H1 (cell line): ENCODE measurements at regions not wholly inside any gene's neighbourhood (a gene's known extent, or its start where the extent isn't known, plus 50 kb on each side); places are given as distances from the start of the nearest gene placed in this dataset.

Source experiments
- CTCF ChIA-PET: fragments of 300-600 bp; sonication (Branson Sonifier 250); formaldehyde crosslinking; loops from one replicate; lab custom pipeline; 2021; ENCODE audit not compliant: partially characterized antibody; lab: Charles Lee
- POLR2A ChIA-PET: fragments of 300-600 bp; sonication (Branson Sonifier 250); formaldehyde crosslinking; loops from one replicate; lab custom pipeline; 2021; ENCODE audit warnings: inconsistent platforms; ENCODE audit not compliant: partially characterized antibody; lab: Charles Lee
- DNase-seq, 2 experiments: peaks; one replicate each; pipeline versions ENCODE4 v3.0.0 to v3.0.0-alpha.2; 2010 to 2022; ENCODE audit warnings: low spot score in 2 of 2, low read depth in 1 of 2, mixed read lengths in 1 of 2
- FAIRE-seq: peaks from 2 replicates; lab custom pipeline; 2011; peaks lifted over from hg19 to GRCh38; lab: Jason Lieb, UNC
- H2AFZ ChIP-seq: 2 replicates; pipeline ENCODE4 v1.8.1; 2012; ENCODE audit warnings: low read length, inconsistent platforms
- H2AK5ac ChIP-seq: 2 replicates; pipeline ENCODE4 v1.6.1; 2013; ENCODE audit warnings: low read depth, low read length
- H2BK120ac ChIP-seq: replicated peaks from 2 replicates; pipeline ENCODE3; 2013; ENCODE audit warnings: low read depth, low read length, inconsistent platforms
- H2BK12ac ChIP-seq: 2 replicates; pipeline ENCODE4 v1.6.1; 2013; ENCODE audit warnings: low read depth, low read length
- H2BK15ac ChIP-seq: 2 replicates; pipeline ENCODE4 v1.6.1; 2013; ENCODE audit warnings: low read length
- H2BK20ac ChIP-seq: 2 replicates; pipeline ENCODE4 v1.6.1; 2013; ENCODE audit warnings: low read length
- H2BK5ac ChIP-seq: 2 replicates; pipeline ENCODE4 v1.6.1; 2013; ENCODE audit warnings: low read depth, low read length
- H3K14ac ChIP-seq: 2 replicates; pipeline ENCODE4 v1.6.1; 2013; ENCODE audit warnings: inconsistent platforms; ENCODE audit not compliant: insufficient read length
- H3K18ac ChIP-seq: 2 replicates; pipeline ENCODE4 v1.6.1; 2013; ENCODE audit warnings: low read length; ENCODE audit errors: extremely low read depth
- H3K23ac ChIP-seq: 2 replicates; pipeline ENCODE4 v1.6.1; 2013; ENCODE audit warnings: inconsistent platforms; ENCODE audit not compliant: insufficient read length
- H3K23me2 ChIP-seq: 2 replicates; pipeline ENCODE4 v1.6.1; 2013; ENCODE audit warnings: low read depth, low read length
- H3K27ac ChIP-seq: 2 replicates; pipeline ENCODE4 v1.6.1; 2011; ENCODE audit warnings: low read depth, low read length, inconsistent platforms
- H3K27me3 ChIP-seq, 4 experiments: replicated peaks in 1 of 4; 1 replicate in 1 of 4; 2 replicates in 3 of 4; pipeline versions ENCODE4 v1.6.1 to v1.8.1; 2011 to 2013; ENCODE audit warnings: low read length in 3 of 4, mild to moderate bottlenecking in 3 of 4, inconsistent platforms in 2 of 4, mixed read lengths in 2 of 4, moderate library complexity in 1 of 4; ENCODE audit not compliant: control insufficient read depth in 3 of 4, insufficient read depth in 3 of 4; ENCODE audit errors: extremely low read depth in 1 of 4
- H3K36me3 ChIP-seq, 4 experiments: 2 replicates each; pipeline versions ENCODE4 v1.6.1 to v1.8.1; 2011 to 2013; ENCODE audit warnings: mild to moderate bottlenecking in 4 of 4, low read length in 3 of 4, moderate library complexity in 2 of 4, control low read depth in 1 of 4, inconsistent platforms in 1 of 4; ENCODE audit not compliant: insufficient read depth in 4 of 4, control insufficient read depth in 2 of 4
- H3K4ac ChIP-seq: replicated peaks from 2 replicates; pipeline ENCODE3; 2013; ENCODE audit warnings: low read length, low read depth, mixed read lengths, inconsistent platforms; ENCODE audit not compliant: insufficient read length
- H3K4me1 ChIP-seq, 4 experiments: replicated peaks in 1 of 4; 1 replicate in 1 of 4; 2 replicates in 3 of 4; pipeline versions ENCODE4 v1.6.1 to v1.8.1; 2011 to 2013; ENCODE audit warnings: low read length in 3 of 4, inconsistent platforms in 2 of 4, mixed read lengths in 1 of 4; ENCODE audit not compliant: insufficient read depth in 4 of 4, control insufficient read depth in 3 of 4
- H3K4me2 ChIP-seq, 2 experiments: 2 replicates each; pipeline versions ENCODE4 v1.6.1 to v1.8.1; 2011 to 2013; ENCODE audit warnings: low read depth in 2 of 2, low read length in 2 of 2, control low read depth in 1 of 2, inconsistent platforms in 1 of 2, mild to moderate bottlenecking in 1 of 2; ENCODE audit not compliant: insufficient read depth in 1 of 2
- H3K4me3 ChIP-seq, 4 experiments: fragments of 200-600, 300-600 bp in 1 of 4; sonication (generic), shearing (Covaris generic), sonication (Bioruptor Twin) in 1 of 4; 2 replicates each; pipeline versions ENCODE4 v1.5.1 to v1.8.1; 2011 to 2016; ENCODE audit warnings: low read length in 4 of 4, low read depth in 3 of 4, control low read depth in 2 of 4, inconsistent platforms in 2 of 4, mild to moderate bottlenecking in 2 of 4, mixed read lengths in 1 of 4, moderate library complexity in 1 of 4; ENCODE audit not compliant: insufficient read depth in 2 of 4; ENCODE audit errors: extremely low read depth in 1 of 4
- H3K56ac ChIP-seq: replicated peaks from 2 replicates; pipeline ENCODE3; 2013; ENCODE audit warnings: low read depth, mild to moderate bottlenecking, mixed read lengths, low read length, inconsistent platforms; ENCODE audit not compliant: insufficient read length
- H3K79me1 ChIP-seq: 2 replicates; pipeline ENCODE4 v1.6.1; 2013; ENCODE audit warnings: low read depth, low read length, control low read depth
- H3K79me2 ChIP-seq, 2 experiments: 2 replicates each; pipeline versions ENCODE4 v1.6.1 to v1.8.1; 2012 to 2013; ENCODE audit warnings: low read length in 2 of 2, mild to moderate bottlenecking in 2 of 2, inconsistent platforms in 1 of 2; ENCODE audit not compliant: insufficient read depth in 2 of 2, control insufficient read depth in 1 of 2
- H3K9ac ChIP-seq, 4 experiments: replicated peaks in 1 of 4; 1 replicate in 1 of 4; 2 replicates in 3 of 4; pipeline versions ENCODE4 v1.6.1 to v1.8.1; 2011 to 2013; ENCODE audit warnings: low read depth in 3 of 4, low read length in 3 of 4, control low read depth in 2 of 4, mild to moderate bottlenecking in 2 of 4, moderate library complexity in 2 of 4, inconsistent platforms in 1 of 4; ENCODE audit errors: extremely low read depth in 1 of 4
- H3K9me3 ChIP-seq, 2 experiments: 2 replicates each; pipeline versions ENCODE4 v1.6.1 to v1.8.1; 2012 to 2013; ENCODE audit warnings: mild to moderate bottlenecking in 2 of 2, moderate library complexity in 2 of 2, control low read depth in 1 of 2, inconsistent platforms in 1 of 2, low read depth in 1 of 2, low read length in 1 of 2, mixed read lengths in 1 of 2; ENCODE audit not compliant: insufficient read depth in 2 of 2
- H4K20me1 ChIP-seq, 2 experiments: replicated peaks in 1 of 2; 2 replicates each; pipeline versions ENCODE3 to v1.8.1; 2011 to 2013; ENCODE audit warnings: inconsistent platforms in 2 of 2, low read length in 2 of 2, mild to moderate bottlenecking in 1 of 2; ENCODE audit not compliant: insufficient read depth in 2 of 2, control insufficient read depth in 1 of 2
- H4K5ac ChIP-seq: 2 replicates; pipeline ENCODE4 v1.6.1; 2013; ENCODE audit warnings: low read length, low read depth, mixed read lengths, inconsistent platforms; ENCODE audit not compliant: insufficient read length
- H4K8ac ChIP-seq: 2 replicates; pipeline ENCODE4 v1.8.0; 2013; ENCODE audit warnings: mild to moderate bottlenecking, moderate library complexity, low read length, inconsistent platforms; ENCODE audit not compliant: insufficient read depth; ENCODE audit errors: extremely low read depth
- H4K91ac ChIP-seq: replicated peaks from 2 replicates; pipeline ENCODE3; 2013; ENCODE audit warnings: low read length, mixed read lengths, inconsistent platforms; ENCODE audit not compliant: insufficient read length
- BACH1 ChIP-seq: IDR thresholded peaks from 2 replicates; pipeline ENCODE4 v1.6.1; 2012; ENCODE audit warnings: low read length, improper control_type of control experiment
- CBX5 ChIP-seq: fragments of 300-800, 300-1000 bp; sonication (generic); IDR thresholded peaks from 2 replicates; pipeline ENCODE4 v1.7.1; 2016; ENCODE audit warnings: antibody characterized with exemption, low read length, low read depth
- CBX8 ChIP-seq: fragments of 300-800, 300-1000 bp; sonication (generic); IDR thresholded peaks from 2 replicates; pipeline ENCODE4 v1.7.1; 2016; ENCODE audit warnings: low read depth, low read length, borderline replicate concordance
- HDAC6 ChIP-seq: IDR thresholded peaks from one replicate; pipeline ENCODE4 v1.7.1; 2012; ENCODE audit warnings: low read depth, mild to moderate bottlenecking, inconsistent platforms, low read length, moderate library complexity
- JUN ChIP-seq: IDR thresholded peaks from 2 replicates; pipeline ENCODE4 v1.6.1; 2011; ENCODE audit warnings: low read depth, mild to moderate bottlenecking, improper control_type of control experiment, low read length
- JUND ChIP-seq: IDR thresholded peaks from 2 replicates; pipeline ENCODE4 v1.6.1; 2011; ENCODE audit warnings: mild to moderate bottlenecking, improper control_type of control experiment, low read length
- NANOG ChIP-seq: IDR thresholded peaks from 2 replicates; pipeline ENCODE4 v1.6.1; 2011; ENCODE audit warnings: low read length, low read depth, mild to moderate bottlenecking, inconsistent platforms; ENCODE audit not compliant: insufficient read depth, poor library complexity, severe bottlenecking
- RNF2 ChIP-seq: fragments of 200-900, 300-1000 bp; sonication (generic); IDR thresholded peaks from 2 replicates; pipeline ENCODE4 v1.7.1; 2016; ENCODE audit warnings: borderline replicate concordance, low read depth, mild to moderate bottlenecking, antibody characterized with exemption, low read length; ENCODE audit not compliant: poor library complexity, severe bottlenecking; ENCODE audit errors: missing control alignments
- SP1 ChIP-seq: IDR thresholded peaks from 2 replicates; pipeline ENCODE4 v1.6.1; 2011; ENCODE audit warnings: low read depth, low read length
- SP4 ChIP-seq: IDR thresholded peaks from 2 replicates; pipeline ENCODE4 v1.6.1; 2012; ENCODE audit warnings: low read length, inconsistent platforms
- SUZ12 ChIP-seq: fragments of 200-600 bp; sonication (generic); IDR thresholded peaks from 2 replicates; pipeline ENCODE4 v1.6.1; 2012; ENCODE audit warnings: mild to moderate bottlenecking, inconsistent platforms, low read length, moderate library complexity, mixed read lengths
- WGBS, 2 experiments: shearing (Covaris generic) in 1 of 2; methylation state at CpG; one replicate each; pipeline versions ENCODE4 v1.1.6 to v1.1.7; 2013 to 2015; ENCODE audit warnings: low lambda C conversion rate in 2 of 2, mixed read lengths in 2 of 2, inconsistent platforms in 1 of 2, low coverage in 1 of 2, missing lambda C conversion rate in 1 of 2; ENCODE audit not compliant: insufficient replicate concordance in 2 of 2, insufficient coverage in 1 of 2, insufficient read length in 1 of 2; ENCODE audit errors: extremely low coverage in 1 of 2, missing lambda C conversion rate in 1 of 2; 5-methylcytosine and 5-hydroxymethylcytosine counted together
- TF ChIP-seq, protein P1 (sequence below): IDR thresholded peaks from 2 replicates; pipeline ENCODE4 v1.6.1; 2012; ENCODE audit warnings: inconsistent platforms
- TF ChIP-seq, protein P2 (sequence below): IDR thresholded peaks from 2 replicates; pipeline ENCODE4 v1.6.1; 2011; ENCODE audit warnings: low read length, improper control_type of control experiment

GRCh38 chr6:156694679-156695078 lies 82.5 kb upstream of the ARID1B start:
- CTCF ChIA-PET, result interaction anchor here (1.0 to 1.5 kb wide), 2 partner anchors 15 to 58 kb away, joined by 3 to 4 read pairs; no protein-coding TSS in a partner anchor
- FAIRE-seq, result no peak
- H2BK12ac ChIP-seq, result no peak overlapping the region
- TF ChIP-seq CBX5, result no peak
- TF ChIP-seq JUND, result no peak
- no peak for TF ChIP-seq HDAC6
- no peak for TF ChIP-seq RNF2
- TF ChIP-seq SP1, result no peak
- TF ChIP-seq JUN, result no peak
- TF ChIP-seq NANOG, result no peak
- TF ChIP-seq CBX8, result no peak
- TF ChIP-seq, protein P1, sequence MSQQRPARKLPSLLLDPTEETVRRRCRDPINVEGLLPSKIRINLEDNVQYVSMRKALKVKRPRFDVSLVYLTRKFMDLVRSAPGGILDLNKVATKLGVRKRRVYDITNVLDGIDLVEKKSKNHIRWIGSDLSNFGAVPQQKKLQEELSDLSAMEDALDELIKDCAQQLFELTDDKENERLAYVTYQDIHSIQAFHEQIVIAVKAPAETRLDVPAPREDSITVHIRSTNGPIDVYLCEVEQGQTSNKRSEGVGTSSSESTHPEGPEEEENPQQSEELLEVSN, result no peak
- no peak for TF ChIP-seq SP4
- no peak for TF ChIP-seq SUZ12
- TF ChIP-seq, protein P2, sequence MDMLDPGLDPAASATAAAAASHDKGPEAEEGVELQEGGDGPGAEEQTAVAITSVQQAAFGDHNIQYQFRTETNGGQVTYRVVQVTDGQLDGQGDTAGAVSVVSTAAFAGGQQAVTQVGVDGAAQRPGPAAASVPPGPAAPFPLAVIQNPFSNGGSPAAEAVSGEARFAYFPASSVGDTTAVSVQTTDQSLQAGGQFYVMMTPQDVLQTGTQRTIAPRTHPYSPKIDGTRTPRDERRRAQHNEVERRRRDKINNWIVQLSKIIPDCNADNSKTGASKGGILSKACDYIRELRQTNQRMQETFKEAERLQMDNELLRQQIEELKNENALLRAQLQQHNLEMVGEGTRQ, result no peak
- TF ChIP-seq BACH1, result no peak

More at GRCh38 chr6:156694679-156695078, 82.5 kb upstream of the ARID1B start:
- 87% methylated on average over 2 of the region's 2 CpGs; no CpG with 5 or more reads in 1 of the 2 experiments for WGBS, 2 experiments
- Histone ChIP-seq H3K18ac (no peak overlapping the region), H3K56ac (no peak overlapping the region), H2AK5ac (no peak overlapping the region), H3K23ac (no peak overlapping the region), H3K4ac (no peak overlapping the region), H3K4me1 (no peaks in the 10 kb centered on the region), H3K79me1 (no peaks in the 10 kb centered on the region), H2BK5ac (no peak overlapping the region), H3K23me2 (no peaks in the 10 kb centered on the region), H3K27ac (no peak overlapping the region), H2BK15ac (no peak overlapping the region), H4K20me1 (no peaks in the 10 kb centered on the region), H4K8ac (no peak overlapping the region), H3K14ac (no peak overlapping the region), H3K4me3 (no peak overlapping the region), H3K79me2 (no peaks in the 10 kb centered on the region), H3K9me3 (no peaks in the 10 kb centered on the region), H2AFZ (no peak overlapping the region), H3K4me2 (no peak overlapping the region), H2BK20ac (no peak overlapping the region), H4K91ac (no peak overlapping the region), H3K27me3 (no peaks in the 10 kb centered on the region; a peak in 1 of 7 replicates), H4K5ac (no peak overlapping the region), H2BK120ac (no peak overlapping the region), H3K9ac (no peak overlapping the region), H3K36me3 (no peaks in the 10 kb centered on the region)
- DNase-seq, result no peak
- POLR2A ChIA-PET, result no interaction called here
